SK-N-SH treated with all-trans-retinoic acid at 6 μM for 48 hours (cell line): ENCODE measurements at regions not wholly inside any gene's neighbourhood (a gene's known extent, or its start where the extent isn't known, plus 50 kb on each side); places are given as distances from the start of the nearest gene placed in this dataset.

Experiments
- BACH2 ChIP-seq: fragments of 250-450 bp; sonication (Bioruptor Pico); IDR thresholded peaks from 2 replicates; pipeline ENCODE4 v1.9.0; 2021; ENCODE audit warnings: mild to moderate bottlenecking, borderline replicate concordance
- ESRRG ChIP-seq: fragments of 250-450 bp; sonication (Bioruptor Pico); IDR thresholded peaks from 2 replicates; pipeline ENCODE4 v1.6.1; 2021; ENCODE audit warnings: mild to moderate bottlenecking
- GLIS3 ChIP-seq: fragments of 250-450 bp; sonication (Bioruptor Pico); IDR thresholded peaks from 2 replicates; pipeline ENCODE4 v1.5.0; 2020; ENCODE audit warnings: mild to moderate bottlenecking, moderate library complexity
- ISL1 ChIP-seq: fragments of 250-450 bp; sonication (Bioruptor Pico); IDR thresholded peaks from 2 replicates; pipeline ENCODE4 v2.1.2; 2022; ENCODE audit warnings: mild to moderate bottlenecking, moderate library complexity
- PPARA ChIP-seq: fragments of 250-450 bp; sonication (Bioruptor Pico); IDR thresholded peaks from 2 replicates; pipeline ENCODE4 v1.5.0; 2020; ENCODE audit warnings: mild to moderate bottlenecking, borderline replicate concordance
- RARB ChIP-seq: fragments of 250-450 bp; sonication (Bioruptor Pico); IDR thresholded peaks from 2 replicates; pipeline ENCODE4 v1.8.0; 2021; ENCODE audit warnings: mild to moderate bottlenecking, moderate library complexity
- SNAI2 ChIP-seq: fragments of 250-450 bp; sonication (Bioruptor Pico); IDR thresholded peaks from 2 replicates; pipeline ENCODE4 v1.5.0; 2020; ENCODE audit warnings: mild to moderate bottlenecking, moderate library complexity
- ZFP3 ChIP-seq: fragments of 250-450 bp; sonication (Bioruptor Pico); IDR thresholded peaks from 2 replicates; pipeline ENCODE4 v1.5.0; 2020; ENCODE audit warnings: mild to moderate bottlenecking, moderate library complexity
- ZFP30 ChIP-seq: fragments of 450-650 bp; formaldehyde crosslinking; IDR thresholded peaks from 2 replicates; pipeline ENCODE4 v1.5.0; 2022; ENCODE audit warnings: mild to moderate bottlenecking, moderate library complexity
- ZNF565 ChIP-seq: fragments of 450-650 bp; formaldehyde crosslinking; conservative IDR thresholded peaks from 2 replicates; pipeline ENCODE4 v1.5.0; 2020; ENCODE audit warnings: low read depth, mild to moderate bottlenecking, moderate library complexity
- ZNF70 ChIP-seq: fragments of 450-650 bp; formaldehyde crosslinking; IDR thresholded peaks from 2 replicates; pipeline ENCODE4 v1.5.0; 2020; ENCODE audit warnings: mild to moderate bottlenecking, moderate library complexity
- TF ChIP-seq, protein P1 (sequence below): fragments of 250-450 bp; sonication (Bioruptor Pico); IDR thresholded peaks from 2 replicates; pipeline ENCODE4 v1.8.0; 2020; ENCODE audit warnings: mild to moderate bottlenecking, moderate library complexity, borderline replicate concordance
- TF ChIP-seq, protein P2 (sequence below): fragments of 250-450 bp; sonication (Bioruptor Pico); IDR thresholded peaks from 2 replicates; pipeline ENCODE4 v1.5.1; 2020; ENCODE audit warnings: low read depth, mild to moderate bottlenecking, moderate library complexity

DNA sequence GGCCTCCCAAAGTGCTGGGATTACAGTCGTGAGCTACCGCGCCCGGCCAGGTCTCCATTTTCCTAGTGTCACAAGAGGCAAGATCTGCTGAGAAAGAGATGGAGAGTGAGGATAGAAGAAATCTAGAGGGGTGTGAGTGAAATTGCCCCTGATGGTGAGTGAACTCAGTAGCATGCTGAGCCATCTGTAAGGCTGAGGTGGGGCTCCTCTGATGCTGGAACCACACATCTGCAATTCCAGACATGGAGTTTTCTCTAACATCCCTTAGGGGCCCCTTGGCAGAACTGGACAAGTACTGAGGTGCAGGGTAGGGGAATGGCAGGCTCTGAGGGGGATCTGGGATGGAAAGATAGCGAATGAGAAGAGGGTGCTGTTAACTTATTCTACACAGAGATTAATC, 72.0 kb upstream of the FER start:
- TF ChIP-seq PPARA (CRISPR knock-in tag) = no peak
- TF ChIP-seq, protein P1, sequence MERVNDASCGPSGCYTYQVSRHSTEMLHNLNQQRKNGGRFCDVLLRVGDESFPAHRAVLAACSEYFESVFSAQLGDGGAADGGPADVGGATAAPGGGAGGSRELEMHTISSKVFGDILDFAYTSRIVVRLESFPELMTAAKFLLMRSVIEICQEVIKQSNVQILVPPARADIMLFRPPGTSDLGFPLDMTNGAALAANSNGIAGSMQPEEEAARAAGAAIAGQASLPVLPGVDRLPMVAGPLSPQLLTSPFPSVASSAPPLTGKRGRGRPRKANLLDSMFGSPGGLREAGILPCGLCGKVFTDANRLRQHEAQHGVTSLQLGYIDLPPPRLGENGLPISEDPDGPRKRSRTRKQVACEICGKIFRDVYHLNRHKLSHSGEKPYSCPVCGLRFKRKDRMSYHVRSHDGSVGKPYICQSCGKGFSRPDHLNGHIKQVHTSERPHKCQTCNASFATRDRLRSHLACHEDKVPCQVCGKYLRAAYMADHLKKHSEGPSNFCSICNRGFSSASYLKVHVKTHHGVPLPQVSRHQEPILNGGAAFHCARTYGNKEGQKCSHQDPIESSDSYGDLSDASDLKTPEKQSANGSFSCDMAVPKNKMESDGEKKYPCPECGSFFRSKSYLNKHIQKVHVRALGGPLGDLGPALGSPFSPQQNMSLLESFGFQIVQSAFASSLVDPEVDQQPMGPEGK (CRISPR knock-in tag) = no peak
- TF ChIP-seq SNAI2 = no peak
- TF ChIP-seq, protein P2, sequence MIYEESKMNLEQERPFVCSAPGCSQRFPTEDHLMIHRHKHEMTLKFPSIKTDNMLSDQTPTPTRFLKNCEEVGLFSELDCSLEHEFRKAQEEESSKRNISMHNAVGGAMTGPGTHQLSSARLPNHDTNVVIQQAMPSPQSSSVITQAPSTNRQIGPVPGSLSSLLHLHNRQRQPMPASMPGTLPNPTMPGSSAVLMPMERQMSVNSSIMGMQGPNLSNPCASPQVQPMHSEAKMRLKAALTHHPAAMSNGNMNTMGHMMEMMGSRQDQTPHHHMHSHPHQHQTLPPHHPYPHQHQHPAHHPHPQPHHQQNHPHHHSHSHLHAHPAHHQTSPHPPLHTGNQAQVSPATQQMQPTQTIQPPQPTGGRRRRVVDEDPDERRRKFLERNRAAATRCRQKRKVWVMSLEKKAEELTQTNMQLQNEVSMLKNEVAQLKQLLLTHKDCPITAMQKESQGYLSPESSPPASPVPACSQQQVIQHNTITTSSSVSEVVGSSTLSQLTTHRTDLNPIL (CRISPR knock-in tag) = no peak
- no peak for TF ChIP-seq ISL1 (CRISPR knock-in tag)
- no peak for TF ChIP-seq ZFP3 (CRISPR knock-in tag)
- TF ChIP-seq ZNF565 = no peak
- no peak for TF ChIP-seq ESRRG (CRISPR knock-in tag)
- TF ChIP-seq ZFP30 = no peak
- no peak for TF ChIP-seq ZNF70 (CRISPR knock-in tag)
- TF ChIP-seq RARB (CRISPR knock-in tag) = no peak
- TF ChIP-seq BACH2 (CRISPR knock-in tag) = no peak
- no peak for TF ChIP-seq GLIS3 (CRISPR knock-in tag)
